Adrenal gland (tissue), 9 donors: ENCODE measurements at regions not wholly inside any gene's neighbourhood (a gene's known extent, or its start where the extent isn't known, plus 50 kb on each side); places are given as distances from the start of the nearest gene placed in this dataset.
"Not testable (repeated sequence)": the region's sequence is repeated elsewhere in the genome, so short reads cannot be mapped to it uniquely, and the experiment has no call there.

Experiments used
- DNase-seq, 7 donors: peaks; one replicate each; pipeline ENCODE4 v3.0.0-alpha.2; 2019 to 2020
- H3K27ac ChIP-seq, 5 donors: fragments of 200-600 bp; sonication (generic) in 4 of 5; 1 replicate in 3 of 5; 2 replicates in 2 of 5; pipeline versions ENCODE4 v1.5.1 to v1.8.0; 2016 to 2020; ENCODE audit warnings: mild to moderate bottlenecking in 1 of 5
- H3K27me3 ChIP-seq: fragments of 200-600 bp; 2 replicates; pipeline ENCODE4 v1.8.0; 2021
- H3K36me3 ChIP-seq, 2 donors: fragments of 200-600 bp; replicated peaks in 1 of 2; 1 replicate in 1 of 2; 2 replicates in 1 of 2; pipeline versions ENCODE4 v1.5.1 to v1.8.0; 2018 to 2022
- H3K4me1 ChIP-seq, 2 donors: fragments of 200-600 bp; replicated peaks in 1 of 2; 1 replicate in 1 of 2; 2 replicates in 1 of 2; pipeline versions ENCODE4 v1.5.1 to v1.8.0; 2018 to 2021
- H3K4me3 ChIP-seq, 4 donors: fragments of 200-600 bp; sonication (generic) in 3 of 4; one replicate each; pipeline ENCODE4 v1.5.1; 2016 to 2018
- H3K9me3 ChIP-seq, 3 donors: fragments of 200-600 bp; sonication (generic) in 1 of 3; replicated peaks in 1 of 3; 1 replicate in 2 of 3; 2 replicates in 1 of 3; pipeline versions ENCODE4 v1.5.1 to v1.8.0; 2016 to 2021
- POLR2A ChIP-seq, 2 donors: fragments of 450-650 bp; IDR thresholded peaks; one replicate each; pipeline ENCODE4 v1.6.1; 2017; ENCODE audit warnings: antibody characterized with exemption in 2 of 2, mild to moderate bottlenecking in 2 of 2, moderate library complexity in 1 of 2
- WGBS, 4 donors: extraction: QIAGEN DNeasy Blood & Tissue Kit in 2 of 4; methylation state at CpG; one replicate each; pipeline versions ENCODE4 v1.1.5 to v1.1.7; 2013 to 2017; 5-methylcytosine and 5-hydroxymethylcytosine counted together
- intact Hi-C, 2 donors: fragments of 100-400 bp; cut with DNase I; formaldehyde crosslinking; loops; one replicate each; pipeline versions ENCODE4 v1.14.1 to v1.15.0; 2022 to 2023
- TF ChIP-seq, protein P1 (sequence below), 6 experiments: fragments of 450-650 bp in 4 of 6; fragments of 200-600 bp in 2 of 6; sonication (generic) in 1 of 6; IDR thresholded peaks; 1 replicate in 5 of 6; 2 replicates in 1 of 6; pipeline versions ENCODE4 v1.5.1 to v1.8.0; 2016 to 2021; ENCODE audit warnings: antibody characterized with exemption in 6 of 6, mild to moderate bottlenecking in 2 of 6, moderate library complexity in 1 of 6
- donor health status: healthy with polysubstance abuse.
- donor health status: Bipolar disorder and iron deficiency.
- donor health status: DM: yes; HTN: yes; CAD: no.
- donor health status: DM: no; HTN: no; CAD: no.
- donor health status: DM: no; HTN: no; CAD: no.

DNA sequence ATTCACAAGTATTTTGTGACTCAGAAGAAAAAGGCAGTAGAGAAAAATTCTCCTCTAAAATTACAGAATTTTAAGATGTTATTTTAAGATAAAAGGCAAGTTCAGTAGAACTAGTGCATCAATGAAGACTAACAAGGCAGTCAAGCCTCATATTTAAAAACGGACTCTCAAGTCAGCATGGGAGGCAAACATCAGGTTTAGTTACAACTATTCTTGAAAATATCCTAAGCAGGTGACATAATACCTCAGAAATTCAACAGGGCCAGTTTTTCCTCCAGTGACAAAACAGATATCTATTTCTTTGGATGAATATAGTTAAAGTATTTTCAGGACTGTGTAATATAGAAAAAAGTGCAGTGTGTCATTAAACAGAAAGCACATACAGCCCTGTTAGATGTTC, 194.0 kb upstream of the NMUR2 start:
- H3K36me3 ChIP-seq, result no peaks in the 10 kb centered on the region
- WGBS, 4 donors, result 44 to 58% (median 50%) methylated on average over 1 of the region's 1 CpG
- intact Hi-C loops, result no loop called here

DNA sequence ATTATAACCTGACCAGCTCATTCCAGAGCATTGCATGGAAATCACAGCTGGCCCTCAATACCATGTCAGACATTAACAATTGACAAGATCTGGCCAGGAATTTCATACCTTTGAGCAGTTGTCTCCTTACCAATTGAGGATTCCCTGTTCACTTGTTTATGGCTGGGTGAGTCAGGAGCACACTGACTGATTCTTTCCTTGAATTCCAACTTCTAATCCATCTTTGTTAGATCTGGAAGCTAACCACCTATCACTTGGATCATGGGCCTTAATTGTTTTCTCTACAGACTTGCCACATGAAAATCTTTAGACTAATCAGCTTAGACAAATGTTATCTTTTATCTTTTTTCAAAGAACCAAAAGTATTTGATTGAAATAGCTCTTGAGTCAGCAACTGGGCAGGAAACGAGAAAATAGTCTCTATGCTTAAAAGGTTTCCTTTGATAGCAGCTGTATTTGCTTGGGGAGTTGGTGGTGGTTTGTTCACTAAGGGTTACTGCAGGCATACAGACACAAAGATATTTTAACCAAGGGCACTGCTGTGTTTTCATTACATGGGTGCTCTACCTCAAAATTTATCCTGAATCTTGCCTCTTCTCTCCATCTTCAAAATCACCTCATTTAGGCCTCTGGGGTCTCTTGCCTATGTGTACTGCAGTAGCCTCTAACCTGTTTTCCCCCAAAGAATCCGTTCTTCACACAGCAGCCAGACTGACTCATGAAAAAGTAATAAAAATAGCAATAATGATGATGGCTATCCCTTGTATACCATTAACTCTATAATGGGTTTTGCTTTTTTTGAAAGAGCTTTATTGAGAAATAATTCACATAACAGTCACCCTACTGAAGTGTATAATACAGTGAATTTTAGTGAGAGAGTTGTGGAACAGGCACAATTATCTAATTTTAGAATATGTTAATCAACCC, 197.0 kb upstream of the NMUR2 start:
- Histone ChIP-seq H3K4me1 (no peaks in the 10 kb centered on the region), H3K27me3 (no peaks in the 10 kb centered on the region), H3K27ac (no peak overlapping the region), H3K9me3 (no peaks in the 10 kb centered on the region), H3K36me3 (no peaks in the 10 kb centered on the region), H3K4me3 (no peak overlapping the region)
- DNase-seq, result no peak
- TF ChIP-seq, protein P1, sequence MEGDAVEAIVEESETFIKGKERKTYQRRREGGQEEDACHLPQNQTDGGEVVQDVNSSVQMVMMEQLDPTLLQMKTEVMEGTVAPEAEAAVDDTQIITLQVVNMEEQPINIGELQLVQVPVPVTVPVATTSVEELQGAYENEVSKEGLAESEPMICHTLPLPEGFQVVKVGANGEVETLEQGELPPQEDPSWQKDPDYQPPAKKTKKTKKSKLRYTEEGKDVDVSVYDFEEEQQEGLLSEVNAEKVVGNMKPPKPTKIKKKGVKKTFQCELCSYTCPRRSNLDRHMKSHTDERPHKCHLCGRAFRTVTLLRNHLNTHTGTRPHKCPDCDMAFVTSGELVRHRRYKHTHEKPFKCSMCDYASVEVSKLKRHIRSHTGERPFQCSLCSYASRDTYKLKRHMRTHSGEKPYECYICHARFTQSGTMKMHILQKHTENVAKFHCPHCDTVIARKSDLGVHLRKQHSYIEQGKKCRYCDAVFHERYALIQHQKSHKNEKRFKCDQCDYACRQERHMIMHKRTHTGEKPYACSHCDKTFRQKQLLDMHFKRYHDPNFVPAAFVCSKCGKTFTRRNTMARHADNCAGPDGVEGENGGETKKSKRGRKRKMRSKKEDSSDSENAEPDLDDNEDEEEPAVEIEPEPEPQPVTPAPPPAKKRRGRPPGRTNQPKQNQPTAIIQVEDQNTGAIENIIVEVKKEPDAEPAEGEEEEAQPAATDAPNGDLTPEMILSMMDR (IDR thresholded peaks at IDR 0.05), result no peak
- intact Hi-C loops, result no loop called here
- 36 to 61% (median 53%) methylated on average over 2 of the region's 2 CpGs for WGBS, 4 donors

More for the DNA sequence above, 194.0 kb upstream of the NMUR2 start:
- H3K9me3 ChIP-seq, result no peaks in the 10 kb centered on the region
- no peak for TF ChIP-seq POLR2A (IDR thresholded peaks at IDR 0.05)
- TF ChIP-seq, protein P1 (IDR thresholded peaks at IDR 0.05), result no peak
- no peaks in the 10 kb centered on the region for H3K4me1 ChIP-seq
- H3K27me3 ChIP-seq, result no peaks in the 10 kb centered on the region
- no peak overlapping the region for H3K27ac ChIP-seq
- DNase-seq, result no peak
- H3K4me3 ChIP-seq, result no peak overlapping the region

DNA sequence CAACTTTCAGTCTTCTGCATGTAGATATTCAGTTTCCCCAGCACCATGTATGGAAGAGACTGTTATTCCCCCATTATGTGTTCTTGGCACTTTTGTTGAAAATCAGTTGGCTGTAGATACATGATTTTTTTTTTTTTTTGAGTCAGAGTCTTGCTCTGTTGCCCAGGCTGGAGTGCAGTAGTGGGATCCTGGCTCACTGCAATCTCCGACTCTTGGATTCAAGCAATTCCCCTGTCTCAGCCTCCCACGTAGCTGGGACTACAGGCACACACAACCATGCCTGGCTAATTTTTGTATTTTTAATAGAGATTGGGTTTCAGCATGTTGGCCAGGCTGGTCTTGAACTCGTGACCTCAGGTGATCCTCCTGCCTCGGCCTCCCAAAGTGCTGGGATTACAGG, 201.0 kb upstream of the NMUR2 start:
- H3K36me3 ChIP-seq, result not testable (repeated sequence)

DNA sequence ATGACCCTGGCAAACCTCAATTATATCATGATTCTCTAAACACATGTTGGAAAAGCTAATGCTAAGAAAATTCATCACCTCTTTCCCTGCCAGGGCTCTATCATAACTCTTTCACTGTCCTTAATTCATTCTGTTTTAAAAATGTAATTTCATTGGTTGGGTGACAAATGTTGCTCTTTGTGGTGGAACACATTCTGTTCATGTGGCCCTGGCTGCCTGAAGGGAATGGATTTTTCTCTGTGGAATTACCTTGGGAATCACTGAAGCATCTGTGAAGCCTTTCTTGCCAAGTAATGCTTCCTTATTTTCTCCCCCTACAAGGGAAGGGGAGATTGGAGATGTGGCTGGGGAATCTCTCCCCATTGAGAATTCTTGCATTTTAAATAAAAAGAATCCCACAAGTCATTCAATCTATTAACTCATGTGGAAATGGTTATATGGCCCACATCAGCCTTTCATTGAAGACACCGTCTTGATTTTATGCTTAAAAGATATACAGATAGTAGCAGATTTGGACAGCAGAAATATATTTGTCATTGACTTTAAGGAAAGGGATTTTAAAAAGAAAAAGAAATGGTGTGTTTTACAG, 201.8 kb upstream of the NMUR2 start:
- no peak overlapping the region for H3K4me3 ChIP-seq
- intact Hi-C loops, result no loop called here
- no peaks in the 10 kb centered on the region for H3K36me3 ChIP-seq
- no peak overlapping the region for H3K27ac ChIP-seq
- H3K9me3 ChIP-seq, result no peaks in the 10 kb centered on the region
- no peaks in the 10 kb centered on the region for H3K4me1 ChIP-seq
- H3K27me3 ChIP-seq, result no peaks in the 10 kb centered on the region
- no peak for TF ChIP-seq POLR2A (IDR thresholded peaks at IDR 0.05)
- TF ChIP-seq, protein P1 (IDR thresholded peaks at IDR 0.05), result no peak
- 74 to 84% (median 78%) methylated on average over 1 of the region's 1 CpG for whole genome bisulfite sequencing, 4 donors
- DNase-seq, result no peak

More for the DNA sequence above, 201.0 kb upstream of the NMUR2 start:
- H3K9me3 ChIP-seq, H3K27me3 ChIP-seq, DNase-seq, H3K4me3 ChIP-seq, H3K4me1 ChIP-seq, intact Hi-C loops, H3K27ac ChIP-seq: not testable (repeated sequence)
- WGBS, 4 donors, result 62 to 86% (median 74%) methylated on average over 4 of the region's 4 CpGs
